Right lobe of liver (tissue), 4 donors: ENCODE measurements at regions not wholly inside any gene's neighbourhood (a gene's known extent, or its start where the extent isn't known, plus 50 kb on each side); places are given as distances from the start of the nearest gene placed in this dataset.

ENCODE experiments used
- CTCF ChIP-seq, 4 donors: fragments of 200-600 bp in 3 of 4; fragments of 450-650 bp in 1 of 4; IDR thresholded peaks; one replicate each; pipeline versions ENCODE4 v1.5.1 to v1.8.0; 2016 to 2022; ENCODE audit warnings: antibody characterized with exemption in 4 of 4, mild to moderate bottlenecking in 2 of 4
- POLR2A ChIP-seq: fragments of 450-650 bp; IDR thresholded peaks from one replicate; pipeline ENCODE4 v1.6.1; 2017; ENCODE audit warnings: antibody characterized with exemption, mild to moderate bottlenecking
- donor health status: DM: no; HTN: no; CAD: no.
- donor health status: DM: no; HTN: no; CAD: no.
- donor health status: DM: no; HTN: yes; CAD: no.

GRCh38 chr18:78803104-78803503 lies 176.5 kb upstream of the SALL3 start:
- TF ChIP-seq CTCF (IDR thresholded peaks at IDR 0.05) (no peak), POLR2A (no peak)
